ENCODE measurements at regions not wholly inside any gene's neighbourhood (a gene's known extent, or its start where the extent isn't known, plus 50 kb on each side); places are given as distances from the start of the nearest gene placed in this dataset.
"Not testable (repeated sequence)": the region's sequence is repeated elsewhere in the genome, so short reads cannot be mapped to it uniquely, and the experiment has no call there.

GRCh38 chr7:56697058-56697457 is 435.2 kb downstream of the ZNF479 start:
- not testable (repeated sequence) for DNase-seq

- no peak for DNase-seq
Measured at GRCh38 chr7:56686276-56686859, 445.9 kb downstream of the ZNF479 start.

DNA sequence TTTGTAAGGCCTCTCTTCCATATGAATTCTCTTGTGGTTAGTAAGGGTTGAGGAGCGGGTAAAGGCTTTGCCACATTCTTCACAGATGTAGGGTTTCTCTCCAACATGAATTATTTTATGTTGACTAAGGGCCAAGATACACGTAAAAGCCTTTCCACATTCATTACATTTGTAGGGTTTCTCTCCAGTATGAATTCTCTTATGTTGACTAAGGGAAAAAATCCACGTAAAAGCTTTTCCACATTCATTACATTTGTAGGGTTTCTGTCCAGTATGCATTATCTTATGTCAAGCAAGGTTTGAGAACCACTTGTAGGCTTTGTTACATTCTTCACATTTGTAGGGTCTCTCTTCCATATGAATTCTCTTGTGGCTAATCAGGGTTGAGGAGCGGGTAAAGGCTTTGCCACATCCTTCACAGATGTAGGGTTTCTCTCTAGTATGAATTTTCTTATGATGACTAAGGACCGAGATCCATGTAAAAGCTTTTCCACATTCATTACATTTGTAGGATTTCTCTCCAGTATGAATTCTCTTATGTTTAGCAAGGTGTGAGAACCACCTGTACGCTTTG is 493.0 kb downstream of the ZNF479 start:
- no peak for DNase-seq

- no peak for DNase-seq
Measured at GRCh38 chr7:56609852-56610355, 493.7 kb upstream of the NUPR2 start.

- no peak for DNase-seq
Measured at GRCh38 chr7:56605146-56605545, 488.9 kb upstream of the NUPR2 start.

DNA sequence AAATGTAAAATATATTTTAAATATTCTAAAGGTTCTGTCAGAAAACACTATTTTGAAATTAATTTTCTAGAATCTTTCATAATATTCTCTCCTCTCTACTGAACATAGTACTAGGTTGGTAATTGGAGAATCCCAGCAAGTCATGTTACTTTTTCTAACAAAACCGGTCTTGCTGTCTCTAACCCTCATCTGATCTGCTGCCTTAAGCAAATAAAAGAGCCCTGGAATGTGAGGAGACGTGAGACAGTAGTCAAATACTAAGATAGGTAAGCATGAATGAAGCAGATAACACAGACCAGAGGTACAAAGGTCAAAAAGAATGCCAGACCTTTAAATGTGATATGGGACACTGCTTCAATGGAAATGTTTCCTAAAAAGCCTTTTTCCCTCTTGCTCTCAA is 462.4 kb upstream of the NUPR2 start:
- DNase-seq, result no peak

GRCh38 chr7:56570968-56571367 is 454.8 kb upstream of the NUPR2 start:
- no peak for DNase-seq

- no peak for DNase-seq
Measured at GRCh38 chr7:56538541-56539429, 422.6 kb upstream of the NUPR2 start.

GRCh38 chr7:56537952-56538351 is 421.7 kb upstream of the NUPR2 start:
- DNase-seq, result no peak

GRCh38 chr7:56537477-56537876 is 421.3 kb upstream of the NUPR2 start:
- no peak for DNase-seq

DNA sequence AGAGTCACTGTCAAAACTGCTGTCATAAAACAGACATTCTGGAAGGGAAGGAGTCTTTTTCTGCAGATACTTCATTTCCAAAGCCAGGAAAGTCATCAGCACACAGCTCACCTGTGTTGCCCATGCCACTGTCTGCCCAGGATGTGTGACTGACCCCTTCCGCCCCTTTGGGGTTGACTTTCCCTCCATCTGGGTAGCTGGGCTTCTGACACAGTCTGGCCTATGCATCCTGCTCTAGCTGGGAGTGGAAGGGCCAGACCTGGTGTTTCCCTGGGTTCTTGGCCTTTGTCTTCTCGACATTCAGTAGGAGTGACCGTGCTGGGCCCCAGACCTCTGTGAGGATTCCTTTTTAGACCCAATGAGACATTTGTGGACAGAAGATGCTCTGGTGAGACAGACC is 378.9 kb upstream of the NUPR2 start:
- DNase-seq, result no peak

- DNase-seq, result no peak
Measured at GRCh38 chr7:56493704-56494450, 377.7 kb upstream of the NUPR2 start.

DNA sequence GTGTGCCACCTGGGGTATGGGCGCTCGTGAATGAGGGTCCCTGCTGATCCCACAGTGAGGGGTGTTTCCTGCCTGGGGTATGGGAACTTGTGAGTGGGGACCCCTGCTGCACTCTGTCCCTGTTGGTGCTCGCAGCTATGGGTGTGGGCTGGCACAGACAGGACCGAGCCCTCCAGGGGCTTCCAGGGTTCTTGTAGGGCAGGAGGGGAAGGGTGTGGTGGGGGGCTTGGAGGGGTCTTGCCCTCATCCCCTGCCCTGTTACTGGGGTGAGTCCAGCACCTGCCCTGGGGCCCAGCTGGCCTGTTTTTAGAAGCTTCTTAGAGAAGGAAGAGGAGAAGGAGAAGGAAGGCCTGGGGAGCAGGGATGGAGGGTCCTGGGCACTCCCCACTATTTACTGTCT is 377.0 kb upstream of the NUPR2 start:
- DNase-seq, result no peak

DNA sequence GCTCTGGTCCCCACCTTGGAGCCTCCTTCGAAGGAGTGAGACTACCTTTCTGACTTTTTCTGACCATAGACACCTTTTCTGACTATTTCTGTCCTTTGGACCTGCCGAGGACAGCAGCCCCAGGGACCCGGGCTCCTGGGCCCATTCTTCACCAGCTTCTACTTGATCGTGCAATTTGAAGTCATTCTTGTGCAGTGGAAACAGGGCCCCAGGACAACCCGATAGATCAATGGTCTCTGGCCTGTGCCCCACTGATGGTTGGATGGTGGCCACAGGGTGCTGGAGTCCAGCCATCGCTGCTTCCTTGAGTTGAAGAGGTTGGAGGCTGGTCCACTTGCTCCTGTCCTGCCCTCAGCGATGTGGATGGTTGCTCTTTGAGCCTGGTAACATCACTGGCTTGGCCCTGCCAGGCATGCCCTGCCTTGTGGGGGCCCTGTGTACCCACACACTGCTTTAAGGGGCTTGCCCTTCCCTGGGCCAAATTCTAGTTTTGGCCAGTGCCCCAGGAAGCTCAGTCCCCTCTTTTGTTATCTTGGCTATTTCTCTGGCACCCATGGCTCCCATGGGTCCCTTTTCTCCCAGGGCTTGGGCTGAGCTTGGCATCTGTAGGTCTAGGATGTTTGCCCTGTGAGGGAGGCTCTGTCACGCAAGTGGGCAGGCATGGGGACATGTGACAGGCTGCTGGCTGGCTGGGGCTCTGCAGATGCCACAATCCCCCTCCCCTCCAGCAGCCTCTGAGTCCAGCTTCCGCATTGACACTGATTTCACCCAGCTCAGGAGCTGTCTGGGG is 375.6 kb upstream of the NUPR2 start:
- no peak for DNase-seq

DNA sequence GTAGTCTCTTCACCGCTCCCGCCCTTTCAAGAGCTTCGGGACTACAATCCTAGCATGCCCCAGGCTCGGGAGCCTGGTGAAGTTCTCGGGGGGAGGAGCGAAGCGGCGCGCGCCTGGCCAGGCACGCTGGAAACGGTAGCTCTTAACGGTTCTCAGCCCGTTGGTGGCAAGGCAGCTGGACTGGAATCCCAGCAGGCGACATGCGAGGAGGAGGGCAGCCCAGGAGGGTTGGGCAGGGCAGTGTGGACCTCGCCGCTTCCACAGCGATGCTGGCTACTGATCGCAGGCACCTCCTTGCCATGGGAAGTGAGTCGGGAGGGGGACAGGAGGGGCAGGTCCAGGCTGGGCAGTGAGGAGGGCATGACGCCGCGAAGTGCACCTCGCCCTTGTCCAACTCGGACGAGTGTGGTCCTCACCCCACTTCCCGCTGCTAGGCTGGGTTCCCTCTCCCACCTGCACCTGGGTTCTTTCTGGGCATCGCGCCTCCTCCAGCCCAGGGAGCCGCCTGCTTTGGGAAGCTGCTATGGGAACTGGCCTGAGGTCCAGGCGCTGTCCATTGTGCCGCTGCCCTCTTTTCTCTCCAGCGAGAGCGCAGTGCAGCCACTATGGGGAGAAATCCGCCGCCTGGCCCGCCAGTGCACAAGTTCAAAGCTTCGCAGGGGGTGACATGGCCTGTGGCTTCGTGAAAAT is 367.8 kb upstream of the NUPR2 start:
- DNase-seq, result no peak

GRCh38 chr7:56483153-56483552 is 366.9 kb upstream of the NUPR2 start:
- no peak for DNase-seq

DNA sequence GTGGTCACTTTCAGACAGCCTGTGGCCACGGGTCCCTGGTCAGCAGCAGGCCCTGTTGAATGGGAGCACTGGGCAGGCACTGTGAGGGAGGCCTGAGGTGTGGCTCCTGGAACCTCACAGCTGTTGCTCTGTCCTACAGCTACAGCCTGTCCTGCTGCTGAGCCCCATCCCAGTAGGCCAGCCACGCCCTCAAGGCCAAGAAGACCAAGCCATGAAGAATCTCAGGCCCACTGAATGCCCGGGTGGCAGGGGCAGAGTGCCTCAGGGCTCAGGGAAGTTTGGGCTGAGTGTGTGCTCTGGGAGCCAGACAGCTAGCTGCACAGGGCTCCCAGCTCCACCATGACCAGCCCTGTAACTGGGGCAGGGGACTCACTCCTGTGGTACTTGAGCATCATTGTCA is 363.5 kb upstream of the NUPR2 start:
- no peak for DNase-seq

DNA sequence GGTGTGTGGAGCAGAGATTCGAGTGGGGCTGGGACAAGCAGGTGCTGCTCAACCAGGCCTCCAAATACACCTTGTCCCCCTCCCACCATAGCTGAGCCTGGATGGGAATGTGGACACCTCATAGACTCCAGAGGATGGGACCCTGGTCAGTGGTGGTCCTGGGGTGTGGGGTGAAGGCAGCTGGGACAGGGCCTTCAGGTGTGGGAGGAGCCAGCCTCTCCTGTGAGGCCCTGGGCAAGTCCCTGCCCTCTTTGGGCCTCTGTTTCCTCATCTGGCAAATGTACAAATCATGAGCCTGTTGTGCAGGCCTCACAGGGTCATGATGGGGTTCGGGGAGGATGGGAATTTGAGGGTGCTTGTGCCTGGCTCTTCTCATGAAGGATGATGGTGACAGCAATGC is 362.9 kb upstream of the NUPR2 start:
- no peak for DNase-seq

DNA sequence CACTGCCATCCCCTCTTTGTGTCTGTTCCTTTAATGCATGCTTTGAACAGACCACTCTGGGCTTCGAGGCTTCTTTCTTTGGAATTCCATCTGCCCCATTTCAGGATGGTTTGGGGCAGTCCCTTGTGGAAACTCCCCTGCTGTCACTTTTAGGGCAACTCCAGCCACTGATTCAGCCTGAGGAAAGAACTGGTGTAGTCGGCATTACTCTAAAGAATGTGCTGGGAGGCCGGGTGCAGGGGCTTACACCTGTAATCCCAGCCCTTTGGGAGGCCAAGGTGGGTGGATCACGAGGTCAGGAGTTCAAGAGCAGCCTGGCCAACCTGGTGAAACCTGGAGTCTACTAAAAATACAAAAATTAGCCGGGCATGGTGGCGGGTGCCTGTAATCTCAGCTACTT is 358.1 kb upstream of the NUPR2 start:
- DNase-seq, result no peak

DNA sequence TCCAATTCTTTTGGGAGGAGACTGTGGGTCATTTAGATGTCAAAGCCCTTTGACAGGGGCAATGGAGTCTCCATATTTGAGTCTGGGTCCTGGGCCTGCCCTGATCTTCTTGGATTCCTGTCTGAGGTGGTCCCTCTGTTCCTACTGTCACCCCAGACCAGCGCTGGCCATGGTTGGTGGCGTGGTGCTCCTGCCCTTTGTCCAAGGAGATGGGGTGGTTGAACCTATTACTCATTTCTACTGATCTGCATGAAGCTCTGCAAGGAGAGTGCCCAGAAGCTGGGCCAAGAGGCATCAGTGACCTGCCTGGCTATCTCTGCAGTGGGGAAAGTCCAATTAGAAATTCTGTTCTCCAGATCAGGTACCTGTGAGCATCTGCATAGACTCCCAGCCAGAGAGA is 355.6 kb upstream of the NUPR2 start:
- no peak for DNase-seq

DNA sequence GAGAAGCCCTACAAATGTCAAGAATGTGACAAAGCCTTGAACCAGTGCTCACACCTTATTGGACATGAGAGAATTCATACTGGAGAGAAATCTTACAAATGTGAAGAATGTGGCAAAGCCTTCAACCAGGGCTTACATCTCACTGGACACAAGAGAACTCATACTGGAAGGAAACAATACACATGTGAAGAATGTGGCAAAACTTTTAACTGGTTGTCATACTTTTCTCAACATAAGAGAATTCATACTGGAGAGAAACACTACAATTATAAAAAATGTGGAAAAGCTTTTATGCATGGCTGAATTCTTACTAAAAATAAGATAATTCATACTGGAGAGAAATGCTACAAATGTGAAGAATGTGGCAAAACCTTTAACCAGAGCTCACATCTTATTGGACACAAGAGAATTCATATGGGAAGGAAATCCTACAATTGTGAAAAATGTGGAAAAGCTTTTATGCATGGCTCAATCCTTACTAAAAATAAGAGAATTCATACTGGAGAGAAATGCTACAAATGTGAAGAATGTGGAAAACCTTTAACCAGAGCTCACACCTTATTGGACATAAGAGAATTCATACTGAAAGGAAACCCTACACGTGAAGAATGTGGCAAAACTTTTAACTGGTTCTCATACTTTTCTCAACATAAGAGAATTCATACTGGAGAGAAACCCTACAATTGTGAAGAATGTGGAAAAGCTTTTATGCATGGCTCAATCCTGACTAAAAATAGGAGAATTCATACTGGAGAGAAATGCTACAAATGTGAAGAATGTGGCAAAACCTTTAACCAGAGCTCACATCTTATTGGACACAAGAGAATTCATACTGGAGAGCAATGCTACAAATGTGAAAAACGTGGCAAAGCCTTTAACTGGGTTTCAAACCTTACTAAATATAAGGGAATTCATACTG is 350.6 kb upstream of the NUPR2 start:
- not testable (repeated sequence) for DNase-seq
